ENCODE measurements at regions not wholly inside any gene's neighbourhood (a gene's known extent, or its start where the extent isn't known, plus 50 kb on each side); places are given as distances from the start of the nearest gene placed in this dataset.
"Not testable (repeated sequence)": the region's sequence is repeated elsewhere in the genome, so short reads cannot be mapped to it uniquely, and the experiment has no call there.

DNA sequence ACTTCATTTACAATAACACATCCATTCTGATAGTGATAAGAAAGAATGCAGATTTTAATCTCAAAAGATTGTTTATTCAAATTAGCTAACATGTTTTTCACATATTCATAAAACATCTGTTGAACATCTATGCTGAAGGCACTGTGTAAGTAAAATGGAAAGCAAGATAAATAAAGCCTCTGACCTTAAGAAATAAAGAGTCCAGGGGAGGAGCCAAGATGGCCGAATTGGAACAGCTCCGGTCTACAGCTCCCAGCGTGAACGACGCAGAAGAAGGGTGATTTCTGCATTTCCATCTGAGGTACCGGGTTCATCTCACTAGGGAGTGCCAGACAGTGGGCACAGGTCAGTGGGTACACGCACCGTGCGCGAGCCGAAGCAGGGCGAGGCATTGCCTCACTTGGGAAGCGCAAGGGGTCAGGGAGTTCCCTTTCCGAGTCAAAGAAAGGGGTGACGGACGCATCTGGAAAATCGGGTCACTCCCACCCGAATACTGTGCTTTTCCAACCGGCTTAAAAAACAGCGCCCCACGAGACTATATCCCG lies 336.5 kb downstream of the CETN3 start:
- not testable (repeated sequence) for TF ChIP-seq POLR2A (IDR thresholded peaks at IDR 0.05)
- TF ChIP-seq, protein P1, sequence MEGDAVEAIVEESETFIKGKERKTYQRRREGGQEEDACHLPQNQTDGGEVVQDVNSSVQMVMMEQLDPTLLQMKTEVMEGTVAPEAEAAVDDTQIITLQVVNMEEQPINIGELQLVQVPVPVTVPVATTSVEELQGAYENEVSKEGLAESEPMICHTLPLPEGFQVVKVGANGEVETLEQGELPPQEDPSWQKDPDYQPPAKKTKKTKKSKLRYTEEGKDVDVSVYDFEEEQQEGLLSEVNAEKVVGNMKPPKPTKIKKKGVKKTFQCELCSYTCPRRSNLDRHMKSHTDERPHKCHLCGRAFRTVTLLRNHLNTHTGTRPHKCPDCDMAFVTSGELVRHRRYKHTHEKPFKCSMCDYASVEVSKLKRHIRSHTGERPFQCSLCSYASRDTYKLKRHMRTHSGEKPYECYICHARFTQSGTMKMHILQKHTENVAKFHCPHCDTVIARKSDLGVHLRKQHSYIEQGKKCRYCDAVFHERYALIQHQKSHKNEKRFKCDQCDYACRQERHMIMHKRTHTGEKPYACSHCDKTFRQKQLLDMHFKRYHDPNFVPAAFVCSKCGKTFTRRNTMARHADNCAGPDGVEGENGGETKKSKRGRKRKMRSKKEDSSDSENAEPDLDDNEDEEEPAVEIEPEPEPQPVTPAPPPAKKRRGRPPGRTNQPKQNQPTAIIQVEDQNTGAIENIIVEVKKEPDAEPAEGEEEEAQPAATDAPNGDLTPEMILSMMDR (IDR thresholded peaks at IDR 0.05) = not testable (repeated sequence)
